GM19397 (cell line): ENCODE measurements at regions not wholly inside any gene's neighbourhood (a gene's known extent, or its start where the extent isn't known, plus 50 kb on each side); places are given as distances from the start of the nearest gene placed in this dataset.

Source experiments
- ATAC-seq: cut with Tn5 transposase; IDR thresholded peaks from one replicate; pipeline ENCODE4 v1.9.1; 2021; ENCODE audit warnings: mild to moderate bottlenecking, moderate library complexity; ENCODE audit not compliant: unreplicated experiment

DNA sequence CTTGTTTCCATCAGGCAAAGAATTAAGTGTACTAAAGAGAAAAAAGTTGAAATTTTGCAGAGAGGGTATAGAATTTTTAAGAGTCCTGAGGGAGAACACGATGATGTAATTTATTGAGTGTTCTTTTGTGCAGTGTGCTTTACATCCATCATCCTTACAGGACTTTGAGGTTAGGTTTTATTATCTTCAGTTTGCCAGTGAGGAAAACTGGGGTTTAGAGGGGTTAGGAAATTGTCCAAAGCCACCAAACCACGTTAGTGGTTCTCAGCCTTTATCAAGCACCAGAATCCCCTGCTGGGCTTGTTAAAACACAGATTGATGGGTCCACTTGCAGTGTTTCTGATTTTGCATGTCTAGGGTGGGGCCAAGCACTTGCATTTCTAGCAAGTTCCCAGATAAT is 277.5 kb downstream of the KCNS3 start:
- ATAC-seq, result no peak

DNA sequence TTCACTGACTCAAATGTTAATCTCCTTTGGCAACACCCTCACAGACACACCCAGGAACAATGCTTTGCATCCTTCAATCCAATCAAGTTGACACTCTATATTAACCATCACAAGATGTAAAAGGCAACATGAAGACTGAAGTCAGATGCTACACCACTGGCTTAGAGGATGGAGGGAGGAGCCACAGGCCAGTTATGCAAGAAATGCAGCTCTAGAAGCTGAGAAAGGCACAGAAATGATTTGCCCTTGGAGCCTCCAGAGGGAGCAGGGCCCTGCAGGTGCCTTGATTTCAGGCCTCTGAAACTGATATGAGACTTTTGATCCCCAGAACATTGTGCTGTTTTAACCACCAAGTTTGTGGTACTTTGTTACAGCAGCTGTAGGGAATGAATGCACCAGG is 276.3 kb downstream of the KCNS3 start:
- ATAC-seq, result no peak

GRCh38 chr2:18154259-18154658 is 275.8 kb downstream of the KCNS3 start:
- ATAC-seq, result no peak

DNA sequence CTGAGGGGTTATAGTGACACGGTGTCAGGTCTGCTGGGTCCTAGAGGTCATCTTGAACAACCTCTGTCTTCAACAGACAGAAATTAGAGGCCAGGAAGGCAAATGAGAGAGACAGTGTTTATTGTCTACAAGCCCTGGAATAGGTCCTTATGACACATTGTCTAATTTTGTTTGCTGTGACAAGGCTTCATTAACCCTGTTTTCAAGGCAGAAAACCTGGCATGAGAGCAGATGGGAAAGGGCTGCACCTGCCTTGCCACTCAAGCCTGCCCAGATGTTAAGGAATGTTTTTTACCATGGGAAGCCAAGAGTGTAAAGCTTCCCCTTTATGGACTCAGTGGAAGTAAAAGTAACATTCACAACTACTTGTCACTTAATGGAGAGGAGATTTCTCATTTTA is 275.3 kb downstream of the KCNS3 start:
- no peak for ATAC-seq

DNA sequence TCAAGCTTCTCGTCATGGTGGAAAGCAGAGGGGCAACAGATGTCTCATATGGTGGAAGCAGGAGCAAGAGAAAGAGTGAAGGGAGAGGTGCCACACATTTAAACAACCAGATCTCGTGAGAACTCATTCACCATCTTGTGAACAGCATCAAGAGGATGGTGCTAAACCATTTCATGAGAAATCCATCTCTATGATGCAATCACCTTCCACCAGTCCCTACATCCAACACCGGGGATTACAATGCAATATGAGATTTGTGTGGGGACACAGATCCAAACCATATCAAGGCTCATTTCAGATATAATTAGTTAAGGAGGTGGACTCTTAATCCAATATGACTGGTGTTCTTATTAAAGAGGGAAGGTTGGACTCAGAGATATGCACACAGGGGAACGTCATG is 272.8 kb downstream of the KCNS3 start:
- ATAC-seq, result no peak

DNA sequence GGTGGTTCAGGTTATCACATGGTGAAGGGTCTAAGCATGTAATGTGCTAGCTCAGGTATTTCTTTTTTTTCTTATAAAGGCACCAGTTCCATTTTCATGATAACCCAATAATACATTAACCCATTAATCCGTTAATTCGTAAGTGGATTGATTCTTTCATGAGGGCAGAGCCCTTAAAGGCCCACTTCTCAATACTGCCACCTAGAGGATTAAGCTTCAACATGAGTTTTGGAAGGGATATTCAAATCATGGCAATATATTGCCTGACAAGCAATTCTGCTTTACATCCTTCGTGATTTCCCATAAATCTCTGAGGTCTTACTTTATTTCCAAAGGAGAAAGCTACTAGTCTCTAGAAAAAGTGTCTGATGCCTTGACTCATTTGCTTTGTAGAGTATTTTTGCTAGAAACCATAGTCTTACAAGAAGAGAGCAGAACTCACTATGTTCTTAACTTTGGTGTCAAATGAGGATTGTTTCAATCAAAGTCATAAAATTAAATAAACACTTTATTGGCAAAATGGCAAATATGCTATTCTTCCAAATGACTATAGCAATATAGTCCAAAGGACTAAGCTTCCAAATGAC is 271.3 kb downstream of the KCNS3 start:
- ATAC-seq, result no peak

DNA sequence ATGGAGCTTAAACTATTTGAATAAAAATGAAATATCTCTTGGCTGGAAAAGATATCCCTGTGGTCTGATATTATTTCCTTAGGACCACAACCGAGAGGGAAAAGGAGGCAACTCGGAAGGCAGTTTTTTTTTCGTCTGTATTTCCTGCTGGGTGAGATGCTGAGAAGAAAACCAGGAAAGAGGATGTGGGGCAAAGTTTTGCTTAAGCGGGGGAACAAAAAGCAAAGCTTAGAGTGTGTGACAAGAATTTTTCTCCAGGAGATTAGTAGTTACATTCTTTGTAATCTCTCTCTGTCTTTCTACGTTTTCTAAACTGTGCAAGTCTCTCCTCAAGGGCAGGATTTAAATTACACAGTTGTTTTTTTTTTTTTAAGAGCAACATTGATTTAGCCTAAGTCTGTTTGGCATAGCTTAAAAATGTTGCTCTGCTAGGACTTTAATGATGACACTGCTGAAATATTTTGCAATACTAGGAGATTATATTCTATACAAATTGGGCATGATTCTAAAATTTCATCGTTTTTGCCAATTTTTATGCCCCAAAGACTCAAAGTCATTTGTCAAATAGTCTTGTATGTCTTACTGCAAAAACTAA is 258.5 kb downstream of the KCNS3 start:
- no peak for ATAC-seq

- no peak for ATAC-seq
These were observed 254.8 kb downstream of the KCNS3 start for GRCh38 chr2:18133310-18133709.

GRCh38 chr2:18132697-18133096 is 254.2 kb downstream of the KCNS3 start:
- ATAC-seq, result no peak

DNA sequence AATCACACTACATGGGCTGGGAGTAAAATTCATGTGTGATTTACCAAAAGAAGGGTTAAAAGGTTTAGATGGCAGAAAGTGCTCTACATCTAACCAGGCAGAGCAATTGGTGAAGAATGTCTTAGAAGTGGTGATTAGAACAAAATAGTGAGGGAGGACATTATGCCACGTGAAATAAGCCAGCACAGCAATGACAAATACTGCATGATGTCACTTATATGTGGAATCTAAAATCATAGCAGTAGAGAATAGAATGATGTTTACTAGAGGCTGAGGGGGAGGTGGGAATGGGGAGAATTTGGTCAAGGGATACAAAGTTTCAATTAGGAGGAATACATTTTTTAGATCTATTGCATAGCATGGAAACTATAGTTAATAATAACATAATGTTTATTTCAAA is 253.3 kb downstream of the KCNS3 start:
- ATAC-seq, result no peak

GRCh38 chr2:18129348-18129747 is 250.9 kb downstream of the KCNS3 start:
- ATAC-seq, result no peak

- ATAC-seq, result no peak
These were observed 246.8 kb downstream of the KCNS3 start for GRCh38 chr2:18125303-18125702.

DNA sequence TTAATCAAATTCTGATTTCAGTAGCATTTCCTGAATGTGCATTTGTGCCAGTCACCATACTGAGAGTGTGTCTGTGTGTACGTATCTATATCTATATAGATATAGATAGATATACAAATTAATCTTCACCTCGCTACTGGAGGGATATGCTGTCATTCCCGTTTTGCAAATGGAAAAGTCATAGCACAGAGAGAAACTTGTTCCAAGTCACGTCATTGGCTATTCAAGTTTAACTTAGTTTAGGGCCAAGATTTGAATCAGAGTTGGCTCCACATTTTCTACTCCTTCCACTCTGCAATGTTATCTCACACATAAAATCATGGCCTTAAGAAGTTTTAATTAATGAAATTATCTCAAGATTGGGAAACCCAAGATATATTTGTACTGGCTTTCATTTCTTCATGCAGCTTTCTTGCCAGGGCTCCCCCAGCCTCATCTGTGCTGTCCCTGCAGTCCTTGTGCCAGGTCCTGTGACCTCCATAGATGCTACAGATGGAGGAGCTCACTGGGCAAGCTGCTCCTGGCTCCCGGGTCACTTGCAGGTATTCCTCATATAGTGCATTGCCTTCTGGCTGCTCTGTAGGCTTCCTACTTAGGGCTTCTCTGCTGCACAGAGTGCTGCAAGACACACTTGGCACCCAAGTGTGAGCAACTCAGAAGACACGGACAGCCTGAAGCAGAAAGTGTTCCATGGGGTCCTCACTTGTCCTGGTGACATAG is 245.8 kb downstream of the KCNS3 start:
- ATAC-seq, result no peak

DNA sequence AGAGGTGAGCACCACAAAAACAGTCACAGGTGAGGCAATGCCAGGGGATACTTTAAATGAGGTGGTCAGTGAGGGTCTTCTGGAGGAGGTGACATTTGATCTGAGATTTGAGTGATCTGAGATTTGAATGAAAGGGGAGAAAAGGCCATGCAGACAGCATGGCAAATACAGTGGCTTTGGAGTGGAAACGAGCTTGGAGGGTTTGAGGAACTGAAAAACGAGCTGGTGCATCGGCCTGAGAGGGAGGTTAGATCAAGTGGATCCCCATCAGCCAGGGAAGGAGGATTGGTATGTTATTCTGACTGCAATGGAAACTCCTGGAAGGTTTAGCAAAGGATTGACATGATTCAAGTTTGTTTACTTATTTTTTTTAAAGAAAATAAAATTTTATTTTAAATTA is 245.1 kb downstream of the KCNS3 start:
- no peak for ATAC-seq

- no peak for ATAC-seq
These were observed 244.7 kb downstream of the KCNS3 start for GRCh38 chr2:18123211-18123570.

- ATAC-seq, result no peak
These were observed 244.2 kb downstream of the KCNS3 start for GRCh38 chr2:18122544-18123210.

GRCh38 chr2:18119883-18120282 is 241.4 kb downstream of the KCNS3 start:
- ATAC-seq, result no peak

DNA sequence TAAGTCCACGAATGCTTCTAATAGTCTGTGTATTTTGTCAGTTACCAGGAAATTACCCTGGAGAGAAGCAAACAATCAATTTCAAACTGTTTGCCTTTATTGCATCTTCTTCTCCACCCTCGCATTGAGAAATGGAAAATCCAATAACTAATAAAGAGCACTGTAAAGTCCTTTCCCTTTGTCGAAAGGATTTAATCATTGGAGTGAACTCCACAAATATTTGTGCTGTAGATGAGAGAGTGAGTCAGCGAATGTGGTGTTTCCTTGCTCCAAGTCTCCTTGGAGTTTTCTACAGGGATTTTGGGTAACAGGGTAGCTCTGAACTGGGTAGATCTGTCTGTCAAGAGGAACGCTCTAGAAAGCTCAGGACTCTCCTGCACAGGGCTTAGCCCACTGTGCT is 240.2 kb downstream of the KCNS3 start:
- ATAC-seq, result no peak

DNA sequence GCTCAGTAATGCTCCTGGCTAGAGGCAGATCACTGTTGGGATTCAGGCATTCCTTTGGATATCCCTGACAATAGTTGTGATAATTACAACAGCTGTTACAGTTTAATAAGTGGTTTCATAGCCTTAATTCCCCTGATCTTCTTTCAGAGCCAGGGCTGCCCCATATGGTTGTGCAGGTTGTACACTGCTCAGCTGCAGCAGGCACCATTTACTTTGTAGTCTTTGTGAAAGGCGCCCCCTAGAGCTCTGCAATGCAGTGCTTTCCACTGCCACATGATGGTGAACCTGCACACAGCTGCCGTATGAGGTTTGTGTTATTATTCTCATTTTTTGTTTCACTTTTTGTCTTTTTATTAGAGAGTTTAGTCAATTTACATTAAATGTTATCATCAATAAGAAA is 239.1 kb downstream of the KCNS3 start:
- peak; percentile 81 for ATAC-seq

DNA sequence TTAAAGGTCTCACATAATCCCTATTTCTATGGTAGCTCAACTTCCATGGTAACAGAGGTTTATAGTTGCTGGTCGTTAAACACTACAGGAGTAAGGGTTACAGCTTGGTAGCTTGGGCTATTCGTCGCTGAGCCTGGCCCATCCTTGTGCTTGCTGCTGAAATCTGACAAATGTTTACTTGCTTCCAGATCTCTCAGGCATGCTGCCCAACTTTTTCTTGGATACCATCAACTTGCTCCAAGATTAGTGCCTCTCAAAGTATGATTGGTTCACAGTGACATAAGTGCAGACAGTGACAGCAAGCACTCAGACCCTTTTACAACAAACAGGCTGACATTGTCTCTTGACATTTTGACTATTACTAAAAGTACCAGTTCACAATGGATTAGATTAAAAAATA is 231.8 kb downstream of the KCNS3 start:
- ATAC-seq, result no peak

GRCh38 chr2:18106841-18107240 is 228.4 kb downstream of the KCNS3 start:
- no peak for ATAC-seq

- ATAC-seq, result no peak
These were observed 227.5 kb downstream of the KCNS3 start for GRCh38 chr2:18105929-18106328.
